ENCODE measurements at regions not wholly inside any gene's neighbourhood (a gene's known extent, or its start where the extent isn't known, plus 50 kb on each side); places are given as distances from the start of the nearest gene placed in this dataset.

- DNase-seq (ENCODE audit: low read depth in 1 of 2, low spot score in 2 of 2) (no peak), FAIRE-seq (peak; percentile 90)
- H4K91ac ChIP-seq (replicated peaks; ENCODE audit: insufficient read length, low read length): no peak overlapping the region
- H3K23ac ChIP-seq (ENCODE audit: insufficient read length): no peak overlapping the region
- 0 out of 7 replicates have a peak, but pooled peaks cover 0 to 3% (median 0%) of the 10 kb centered on the region in 4 experiments for H3K4me1 ChIP-seq (replicated peaks in 1 of 4; ENCODE audit: control insufficient read depth in 3 of 4, insufficient read depth in 4 of 4, low read length in 3 of 4)
- no peaks in the 10 kb centered on the region for H3K36me3 ChIP-seq (ENCODE audit: control insufficient read depth in 2 of 4, insufficient read depth in 4 of 4, low read length in 3 of 4)
- H2BK20ac ChIP-seq (ENCODE audit: low read length): no peak overlapping the region
- H2BK15ac ChIP-seq (ENCODE audit: low read length): no peak overlapping the region
- H2AFZ ChIP-seq (ENCODE audit: low read length): peak overlapping the region; percentile 86; the same call in 1 of the 2 replicates
- no peaks in the 10 kb centered on the region; a peak in 1 of 4 replicates for H3K79me2 ChIP-seq (ENCODE audit: control insufficient read depth in 1 of 2, insufficient read depth in 2 of 2, low read length in 2 of 2)
- H3K9me3 ChIP-seq (ENCODE audit: insufficient read depth in 2 of 2, low read depth in 1 of 2, low read length in 1 of 2): no peaks in the 10 kb centered on the region
- no peaks in the 10 kb centered on the region; a peak in 1 of 7 replicates for H3K27me3 ChIP-seq (replicated peaks in 1 of 4; ENCODE audit: control insufficient read depth in 3 of 4, extremely low read depth in 1 of 4, insufficient read depth in 3 of 4, low read length in 3 of 4)
- ChIA-PET CTCF (ENCODE audit: partially characterized antibody) (interaction anchor here (0.7 to 6.7 kb wide), 47 partner anchors 9 to 629 kb away, joined by 3 to 80 read pairs (median 5); partner anchors contain the start of gene KALRN), POLR2A (ENCODE audit: partially characterized antibody) (interaction anchor here (0.9 to 2.0 kb wide), 2 partner anchors 11 to 249 kb away, joined by 3 to 4 read pairs; partner anchors contain the start of gene KALRN)
- no peak overlapping the region for H3K9ac ChIP-seq (replicated peaks in 1 of 4; ENCODE audit: extremely low read depth in 1 of 4, low read depth in 3 of 4, low read length in 3 of 4)
- H4K5ac ChIP-seq (ENCODE audit: insufficient read length, low read depth, low read length): no peak overlapping the region
- H3K27ac ChIP-seq (ENCODE audit: low read depth, low read length): no peak overlapping the region
- no peak overlapping the region for H3K56ac ChIP-seq (replicated peaks; ENCODE audit: insufficient read length, low read depth, low read length)
- no peak overlapping the region for H2BK12ac ChIP-seq (ENCODE audit: low read depth, low read length)
- no peak overlapping the region for H2BK5ac ChIP-seq (ENCODE audit: low read depth, low read length)
- no peak overlapping the region for H3K4me3 ChIP-seq (ENCODE audit: extremely low read depth in 1 of 4, insufficient read depth in 2 of 4, low read depth in 3 of 4, low read length in 4 of 4)
- H3K18ac ChIP-seq (ENCODE audit: extremely low read depth, low read length): no peak overlapping the region
- no peak overlapping the region for H4K8ac ChIP-seq (ENCODE audit: extremely low read depth, insufficient read depth, low read length)
- no peak overlapping the region for H3K14ac ChIP-seq (ENCODE audit: insufficient read length)
- no peak overlapping the region for H2AK5ac ChIP-seq (ENCODE audit: low read depth, low read length)
- no peaks in the 10 kb centered on the region for H3K79me1 ChIP-seq (ENCODE audit: low read depth, low read length)
- no peaks in the 10 kb centered on the region for H4K20me1 ChIP-seq (replicated peaks in 1 of 2; ENCODE audit: control insufficient read depth in 1 of 2, insufficient read depth in 2 of 2, low read length in 2 of 2)
- no peak overlapping the region for H3K4ac ChIP-seq (replicated peaks; ENCODE audit: insufficient read length, low read depth, low read length)
- WGBS, 2 experiments (ENCODE audit: extremely low coverage in 1 of 2, insufficient coverage in 1 of 2, insufficient read length in 1 of 2, insufficient replicate concordance in 2 of 2, low coverage in 1 of 2, low lambda C conversion rate in 2 of 2, missing lambda C conversion rate in 1 of 2): 72% methylated on average over 6 of the region's 6 CpGs; no CpG with 5 or more reads in 1 of the 2 experiments
- no peak overlapping the region for H3K4me2 ChIP-seq (ENCODE audit: insufficient read depth in 1 of 2, low read depth in 2 of 2, low read length in 2 of 2)
- H3K23me2 ChIP-seq (ENCODE audit: low read depth, low read length): no peaks in the 10 kb centered on the region; the same call in 1 of the 2 replicates
- no peak overlapping the region for H2BK120ac ChIP-seq (replicated peaks; ENCODE audit: low read depth, low read length)
- TF ChIP-seq SRF (IDR thresholded peaks at IDR 0.05; ENCODE audit: low read depth, low read length) (no peak), ATF2 (IDR thresholded peaks at IDR 0.05; ENCODE audit: low read length) (no peak), SP1 (IDR thresholded peaks at IDR 0.05; ENCODE audit: low read depth, low read length) (no peak), CTBP2 (IDR thresholded peaks at IDR 0.05; ENCODE audit: borderline replicate concordance, insufficient read depth, insufficient read length, low read length) (no peak), KDM5A (IDR thresholded peaks at IDR 0.05; ENCODE audit: low read length) (no peak), RAD21 (IDR thresholded peaks at IDR 0.05 in 1 of 2, conservative IDR thresholded peaks at IDR 0.05 in 1 of 2; ENCODE audit: low read depth in 2 of 2, low read length in 2 of 2) (peak; percentile 88 to 92), EGR1 (IDR thresholded peaks at IDR 0.05; ENCODE audit: borderline replicate concordance, low read depth, low read length) (no peak), YY1 (IDR thresholded peaks at IDR 0.05; ENCODE audit: low read depth, low read length) (no peak), JUND (IDR thresholded peaks at IDR 0.05; ENCODE audit: low read length) (no peak), ASH2L (IDR thresholded peaks at IDR 0.05; ENCODE audit: low read length) (no peak), SP2 (IDR thresholded peaks at IDR 0.05; ENCODE audit: low read length) (no peak)
Observed at GRCh38 chr3:124281453-124282316, 289.8 kb upstream of the ROPN1 start.
